ENCODE measurements at regions not wholly inside any gene's neighbourhood (a gene's known extent, or its start where the extent isn't known, plus 50 kb on each side); places are given as distances from the start of the nearest gene placed in this dataset.

GRCh38 chr18:78125206-78125896 lies 854.3 kb upstream of the SALL3 start:
- intact Hi-C loops (cut with DNase I), result no loop called here
- DNase-seq, result peak in 1 of 10 donors; percentile 29

- intact Hi-C loops (cut with DNase I), result no loop called here
- DNase-seq, result peak in 1 of 10 donors; percentile 12
Observed at GRCh38 chr18:78126106-78126505, 853.5 kb upstream of the SALL3 start.

GRCh38 chr18:78126536-78126935 lies 853.1 kb upstream of the SALL3 start:
- DNase-seq, result peak in 1 of 10 donors; percentile 69
- intact Hi-C loops (cut with DNase I), result no loop called here

- DNase-seq, result peak in 1 of 10 donors; percentile 74
- intact Hi-C loops (cut with DNase I), result no loop called here
Observed at GRCh38 chr18:78127041-78127440, 852.6 kb upstream of the SALL3 start.

- DNase-seq, result peak in 1 of 10 donors; percentile 51
- intact Hi-C loops (cut with DNase I), result no loop called here
Observed at GRCh38 chr18:78128004-78128403, 851.6 kb upstream of the SALL3 start.

GRCh38 chr18:78129260-78129659 lies 850.4 kb upstream of the SALL3 start:
- intact Hi-C loops (cut with DNase I), result no loop called here
- peak in 1 of 10 donors; percentile 62 for DNase-seq

- intact Hi-C loops (cut with DNase I), result no loop called here
- DNase-seq, result peak in 1 of 10 donors; percentile 59
Observed at GRCh38 chr18:78130232-78131195, 849.1 kb upstream of the SALL3 start.

- intact Hi-C loops (cut with DNase I), result no loop called here
Observed at GRCh38 chr18:78133729-78134128, 845.9 kb upstream of the SALL3 start.

GRCh38 chr18:78136986-78137385 lies 842.6 kb upstream of the SALL3 start:
- intact Hi-C loops (cut with DNase I), result no loop called here
- DNase-seq, result no peak

More at GRCh38 chr18:78133729-78134128, 845.9 kb upstream of the SALL3 start:
- DNase-seq, result no peak

GRCh38 chr18:78138983-78139496 lies 840.6 kb upstream of the SALL3 start:
- intact Hi-C loops (cut with DNase I), result no loop called here
- peak in 1 of 10 donors; percentile 49 for DNase-seq

GRCh38 chr18:78140294-78140693 lies 839.3 kb upstream of the SALL3 start:
- intact Hi-C loops (cut with DNase I), result no loop called here
- no peak for DNase-seq

- intact Hi-C loops (cut with DNase I), result no loop called here
- DNase-seq, result no peak
Observed at GRCh38 chr18:78144669-78145068, 834.9 kb upstream of the SALL3 start.

- intact Hi-C loops (cut with DNase I), result no loop called here
- no peak for DNase-seq
Observed at GRCh38 chr18:78145096-78145495, 834.5 kb upstream of the SALL3 start.

GRCh38 chr18:78146136-78147085 lies 833.2 kb upstream of the SALL3 start:
- DNase-seq, result no peak
- intact Hi-C loops (cut with DNase I), result no loop called here

- intact Hi-C loops (cut with DNase I), result no loop called here
- DNase-seq, result no peak
Observed at GRCh38 chr18:78150590-78150989, 829.0 kb upstream of the SALL3 start.

GRCh38 chr18:78151234-78151633 lies 828.4 kb upstream of the SALL3 start:
- no peak for DNase-seq
- intact Hi-C loops (cut with DNase I), result no loop called here

- DNase-seq, result peak in 1 of 10 donors; percentile 80
- intact Hi-C loops (cut with DNase I), result no loop called here
Observed at GRCh38 chr18:78151948-78152725, 827.5 kb upstream of the SALL3 start.

GRCh38 chr18:78153362-78153761 lies 826.3 kb upstream of the SALL3 start:
- intact Hi-C loops (cut with DNase I), result no loop called here

GRCh38 chr18:78154444-78154843 lies 825.2 kb upstream of the SALL3 start:
- DNase-seq, result no peak
- intact Hi-C loops (cut with DNase I), result no loop called here

More at GRCh38 chr18:78153362-78153761, 826.3 kb upstream of the SALL3 start:
- peak in 1 of 10 donors; percentile 70 for DNase-seq

Data from posterior cingulate gyrus (tissue), 11 donors.